GM23338 (cell line): ENCODE measurements at regions not wholly inside any gene's neighbourhood (a gene's known extent, or its start where the extent isn't known, plus 50 kb on each side); places are given as distances from the start of the nearest gene placed in this dataset.

Source experiments
- ATAC-seq: fragments of 200-7000 bp; cut with Tn5 transposase; 3 replicates; pipeline ENCODE4 v1.9.1; 2020
- DNase-seq: peaks from one replicate; pipeline ENCODE4 v3.0.0-alpha.2; 2015; ENCODE audit warnings: low spot score
- H2AFZ ChIP-seq: fragments of 200-600 bp; sonication (generic); 2 replicates; pipeline ENCODE4 v1.8.0; 2016; ENCODE audit warnings: antibody characterized with exemption, mild to moderate bottlenecking, moderate library complexity
- H3F3A ChIP-seq: fragments of 200-600 bp; sonication (generic); replicated peaks from 2 replicates; pipeline ENCODE4 v1.8.0; 2017; ENCODE audit warnings: antibody characterized with exemption, mixed run types, low read depth
- H3K27ac ChIP-seq: fragments of 200-600 bp; sonication (generic); 2 replicates; pipeline ENCODE4 v1.6.1; 2016; ENCODE audit warnings: low read depth
- H3K27me3 ChIP-seq: fragments of 200-600 bp; sonication (generic); 2 replicates; pipeline ENCODE4 v1.8.0; 2016; ENCODE audit warnings: mild to moderate bottlenecking, mixed run types, moderate library complexity; ENCODE audit not compliant: insufficient read depth
- H3K36me3 ChIP-seq: fragments of 200-600 bp; sonication (generic); 2 replicates; pipeline ENCODE4 v1.8.0; 2016; ENCODE audit warnings: mild to moderate bottlenecking; ENCODE audit not compliant: insufficient read depth
- H3K4me1 ChIP-seq: fragments of 200-600 bp; sonication (generic); 2 replicates; pipeline ENCODE4 v1.8.0; 2016; ENCODE audit warnings: mild to moderate bottlenecking, moderate library complexity; ENCODE audit not compliant: insufficient read depth
- H3K4me2 ChIP-seq: fragments of 200-600 bp; sonication (generic); 2 replicates; pipeline ENCODE4 v1.7.1; 2017; ENCODE audit warnings: mixed run types
- H3K4me3 ChIP-seq: fragments of 200-600 bp; sonication (generic); 2 replicates; pipeline ENCODE4 v1.6.1; 2016; ENCODE audit warnings: mixed run types
- H3K79me2 ChIP-seq: fragments of 200-600 bp; sonication (generic); replicated peaks from 2 replicates; pipeline ENCODE4 v1.8.0; 2017; ENCODE audit warnings: mild to moderate bottlenecking; ENCODE audit not compliant: insufficient read depth
- H3K9me2 ChIP-seq: fragments of 200-600 bp; sonication (generic); 2 replicates; pipeline ENCODE4 v1.8.0; 2017; ENCODE audit not compliant: insufficient read depth
- H4K20me1 ChIP-seq: fragments of 200-600 bp; sonication (generic); replicated peaks from 2 replicates; pipeline ENCODE4 v1.8.0; 2017; ENCODE audit warnings: mild to moderate bottlenecking; ENCODE audit not compliant: insufficient read depth
- H3K27ac Mint-ChIP-seq: 2 replicates; pipeline ENCODE4 v1.8.0; 2020; ENCODE audit warnings: inconsistent platforms, mild to moderate bottlenecking, moderate library complexity, mixed read lengths
- H3K27me3 Mint-ChIP-seq: 3 replicates; pipeline ENCODE4 v1.8.0; 2022; ENCODE audit warnings: low read depth, mild to moderate bottlenecking, moderate library complexity, mixed read lengths, inconsistent platforms; ENCODE audit not compliant: insufficient read depth, poor library complexity
- H3K36me3 Mint-ChIP-seq: 3 replicates; pipeline ENCODE4 v1.8.0; 2021; ENCODE audit warnings: low read depth, mild to moderate bottlenecking, inconsistent platforms, moderate library complexity, mixed read lengths
- H3K4me1 Mint-ChIP-seq: 3 replicates; pipeline ENCODE4 v1.8.0; 2020; ENCODE audit warnings: mild to moderate bottlenecking, inconsistent platforms, mixed read lengths
- H3K4me3 Mint-ChIP-seq: 3 replicates; pipeline ENCODE4 v1.8.0; 2021; ENCODE audit warnings: moderate library complexity, mild to moderate bottlenecking, inconsistent platforms, mixed read lengths
- H3K9me3 Mint-ChIP-seq: 3 replicates; pipeline ENCODE4 v1.8.0; 2020; ENCODE audit warnings: moderate library complexity, mild to moderate bottlenecking, inconsistent platforms, mixed read lengths
- CTCF ChIP-seq, 2 experiments: fragments of 200-600 bp in 1 of 2; sonication (generic) in 1 of 2; conservative IDR thresholded peaks; 2 replicates each; pipeline versions ENCODE4 v1.5.1 to v1.6.1; 2016 to 2017; ENCODE audit warnings: antibody characterized with exemption in 2 of 2, low read depth in 2 of 2, mild to moderate bottlenecking in 2 of 2, moderate library complexity in 1 of 2
- ETS1 ChIP-seq: IDR thresholded peaks from 2 replicates; pipeline ENCODE4 v1.6.1; 2016; ENCODE audit warnings: antibody characterized with exemption
- EZH2 ChIP-seq: fragments of 200-600 bp; sonication (generic); IDR thresholded peaks from one replicate; pipeline ENCODE4 v1.8.0; 2017; ENCODE audit warnings: antibody characterized with exemption, mild to moderate bottlenecking, low read depth; ENCODE audit not compliant: unreplicated experiment
- EZH2phosphoT487 ChIP-seq: fragments of 200-600 bp; sonication (generic); IDR thresholded peaks from one replicate; pipeline ENCODE4 v1.8.1; 2018; ENCODE audit warnings: antibody characterized with exemption; ENCODE audit not compliant: unreplicated experiment
- JUNB ChIP-seq: IDR thresholded peaks from one replicate; pipeline ENCODE4 v1.6.1; 2016; ENCODE audit warnings: antibody characterized with exemption; ENCODE audit not compliant: unreplicated experiment
- REST ChIP-seq: IDR thresholded peaks from one replicate; pipeline ENCODE4 v1.6.1; 2018; ENCODE audit warnings: antibody characterized with exemption; ENCODE audit not compliant: unreplicated experiment
- ZNF114 ChIP-seq: fragments of 250-450 bp; sonication (Bioruptor Pico); IDR thresholded peaks from 2 replicates; pipeline ENCODE4 v1.5.0; 2020; ENCODE audit warnings: mild to moderate bottlenecking, moderate library complexity
- ZNF331 ChIP-seq: fragments of 250-450 bp; sonication (Bioruptor Pico); IDR thresholded peaks from 2 replicates; pipeline ENCODE4 v1.5.0; 2020; ENCODE audit warnings: low read depth, mild to moderate bottlenecking, moderate library complexity
- ZNF462 ChIP-seq: fragments of 250-450 bp; sonication (Bioruptor Pico); IDR thresholded peaks from 2 replicates; pipeline ENCODE4 v1.5.0; 2020; ENCODE audit warnings: mild to moderate bottlenecking, moderate library complexity

- no peak for ATAC-seq
- Histone ChIP-seq H3K36me3 (no peaks in the 10 kb centered on the region), H3K4me3 (no peak overlapping the region), H3K27me3 (no peaks in the 10 kb centered on the region), H3K4me1 (no peaks in the 10 kb centered on the region), H3F3A (no peaks in the 10 kb centered on the region), H3K9me2 (no peaks in the 10 kb centered on the region; the same call in 1 of the 2 replicates), H3K79me2 (no peaks in the 10 kb centered on the region), H3K4me2 (no peak overlapping the region), H3K27ac (no peak overlapping the region), H2AFZ (no peak overlapping the region), H4K20me1 (no peaks in the 10 kb centered on the region)
- peaks cover 13% of the 10 kb centered on the region; the same call in 2 of the 3 replicates for H3K9me3 Mint-ChIP-seq
- peaks cover 14% of the 10 kb centered on the region; the same call in 2 of the 3 replicates for H3K36me3 Mint-ChIP-seq
- H3K27me3 Mint-ChIP-seq, result peaks cover 2% of the 10 kb centered on the region
- H3K27ac Mint-ChIP-seq, result no peak overlapping the region
- DNase-seq, result no peak
- H3K4me3 Mint-ChIP-seq, result no peak overlapping the region
- no peak for TF ChIP-seq JUNB
- H3K4me1 Mint-ChIP-seq, result no peaks in the 10 kb centered on the region
Measured at GRCh38 chr9:29556317-29556716, 1983.0 kb upstream of the C9orf72 start.

GRCh38 chr9:29556746-29557145 lies 1983.5 kb upstream of the C9orf72 start:
- Histone ChIP-seq H3K9me2 (no peaks in the 10 kb centered on the region; the same call in 1 of the 2 replicates), H3K27me3 (no peaks in the 10 kb centered on the region), H3K4me2 (no peak overlapping the region), H3K36me3 (no peaks in the 10 kb centered on the region), H3F3A (no peaks in the 10 kb centered on the region), H2AFZ (0 out of 2 replicates have a peak overlapping the region, but pooled peaks have one; percentile 4), H4K20me1 (no peaks in the 10 kb centered on the region), H3K4me3 (no peak overlapping the region), H3K79me2 (no peaks in the 10 kb centered on the region), H3K27ac (no peak overlapping the region), H3K4me1 (no peaks in the 10 kb centered on the region)
- Mint-ChIP-seq H3K27ac (peak overlapping the region; percentile 71; the same call in 1 of the 2 replicates), H3K4me3 (no peak overlapping the region), H3K9me3 (peaks cover 13% of the 10 kb centered on the region; the same call in 2 of the 3 replicates), H3K36me3 (peaks cover 14% of the 10 kb centered on the region; the same call in 2 of the 3 replicates), H3K4me1 (no peaks in the 10 kb centered on the region), H3K27me3 (peaks cover 2% of the 10 kb centered on the region)
- no peak for ATAC-seq
- no peak for DNase-seq
- TF ChIP-seq REST, result no peak
- TF ChIP-seq ETS1, result no peak
- TF ChIP-seq EZH2phosphoT487, result no peak
- no peak for TF ChIP-seq ZNF462 (CRISPR knock-in tag)
- no peak for TF ChIP-seq CTCF (conservative IDR thresholded peaks at IDR 0.05; ENCODE audit: low read depth in 2 of 2)
- TF ChIP-seq ZNF331, result no peak
- no peak for TF ChIP-seq ZNF114
- no peak for TF ChIP-seq EZH2
- TF ChIP-seq JUNB, result no peak
